DND-41 (cell line): ENCODE measurements at regions not wholly inside any gene's neighbourhood (a gene's known extent, or its start where the extent isn't known, plus 50 kb on each side); places are given as distances from the start of the nearest gene placed in this dataset.

Experiments
- EZH2 ChIP-seq: IDR thresholded peaks from 3 replicates; pipeline ENCODE4 v1.6.1; 2012; ENCODE audit warnings: borderline replicate concordance, low read depth, mild to moderate bottlenecking, moderate library complexity, low read length, inconsistent platforms; ENCODE audit not compliant: severe bottlenecking
- TF ChIP-seq, protein P1 (sequence below): IDR thresholded peaks from 2 replicates; pipeline ENCODE4 v1.5.1; 2012; ENCODE audit warnings: borderline replicate concordance, low read length, moderate library complexity, mild to moderate bottlenecking; ENCODE audit not compliant: poor library complexity, severe bottlenecking; ENCODE audit errors: extremely low read depth

GRCh38 chr17:13736916-13737315 is 135.2 kb upstream of the HS3ST3A1 start:
- TF ChIP-seq, protein P1, sequence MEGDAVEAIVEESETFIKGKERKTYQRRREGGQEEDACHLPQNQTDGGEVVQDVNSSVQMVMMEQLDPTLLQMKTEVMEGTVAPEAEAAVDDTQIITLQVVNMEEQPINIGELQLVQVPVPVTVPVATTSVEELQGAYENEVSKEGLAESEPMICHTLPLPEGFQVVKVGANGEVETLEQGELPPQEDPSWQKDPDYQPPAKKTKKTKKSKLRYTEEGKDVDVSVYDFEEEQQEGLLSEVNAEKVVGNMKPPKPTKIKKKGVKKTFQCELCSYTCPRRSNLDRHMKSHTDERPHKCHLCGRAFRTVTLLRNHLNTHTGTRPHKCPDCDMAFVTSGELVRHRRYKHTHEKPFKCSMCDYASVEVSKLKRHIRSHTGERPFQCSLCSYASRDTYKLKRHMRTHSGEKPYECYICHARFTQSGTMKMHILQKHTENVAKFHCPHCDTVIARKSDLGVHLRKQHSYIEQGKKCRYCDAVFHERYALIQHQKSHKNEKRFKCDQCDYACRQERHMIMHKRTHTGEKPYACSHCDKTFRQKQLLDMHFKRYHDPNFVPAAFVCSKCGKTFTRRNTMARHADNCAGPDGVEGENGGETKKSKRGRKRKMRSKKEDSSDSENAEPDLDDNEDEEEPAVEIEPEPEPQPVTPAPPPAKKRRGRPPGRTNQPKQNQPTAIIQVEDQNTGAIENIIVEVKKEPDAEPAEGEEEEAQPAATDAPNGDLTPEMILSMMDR = no peak
- no peak for TF ChIP-seq EZH2
